ENCODE measurements at regions not wholly inside any gene's neighbourhood (a gene's known extent, or its start where the extent isn't known, plus 50 kb on each side); places are given as distances from the start of the nearest gene placed in this dataset.

DNA sequence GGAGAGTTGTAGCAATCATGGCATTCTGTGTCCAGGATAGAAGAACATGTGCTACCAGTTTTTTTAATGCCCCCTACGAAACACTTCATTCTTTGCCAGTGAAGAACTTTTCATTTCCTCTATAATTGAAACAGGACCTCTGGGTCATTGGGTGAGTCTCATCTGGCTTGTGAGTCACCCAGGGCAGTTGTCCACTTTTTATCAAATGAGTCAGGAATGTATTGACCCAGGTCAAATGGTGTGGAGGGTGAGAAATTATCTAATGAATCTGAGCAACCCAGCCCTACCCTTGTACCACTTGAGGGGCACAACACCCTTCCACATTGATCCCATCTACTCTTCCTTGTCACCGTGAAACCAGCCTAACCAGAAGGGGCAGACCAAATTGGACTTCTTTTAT, 417.3 kb upstream of the PROX1 start:
- no peak for TF ChIP-seq POLR2A (IDR thresholded peaks at IDR 0.05)
- TF ChIP-seq, protein P1, sequence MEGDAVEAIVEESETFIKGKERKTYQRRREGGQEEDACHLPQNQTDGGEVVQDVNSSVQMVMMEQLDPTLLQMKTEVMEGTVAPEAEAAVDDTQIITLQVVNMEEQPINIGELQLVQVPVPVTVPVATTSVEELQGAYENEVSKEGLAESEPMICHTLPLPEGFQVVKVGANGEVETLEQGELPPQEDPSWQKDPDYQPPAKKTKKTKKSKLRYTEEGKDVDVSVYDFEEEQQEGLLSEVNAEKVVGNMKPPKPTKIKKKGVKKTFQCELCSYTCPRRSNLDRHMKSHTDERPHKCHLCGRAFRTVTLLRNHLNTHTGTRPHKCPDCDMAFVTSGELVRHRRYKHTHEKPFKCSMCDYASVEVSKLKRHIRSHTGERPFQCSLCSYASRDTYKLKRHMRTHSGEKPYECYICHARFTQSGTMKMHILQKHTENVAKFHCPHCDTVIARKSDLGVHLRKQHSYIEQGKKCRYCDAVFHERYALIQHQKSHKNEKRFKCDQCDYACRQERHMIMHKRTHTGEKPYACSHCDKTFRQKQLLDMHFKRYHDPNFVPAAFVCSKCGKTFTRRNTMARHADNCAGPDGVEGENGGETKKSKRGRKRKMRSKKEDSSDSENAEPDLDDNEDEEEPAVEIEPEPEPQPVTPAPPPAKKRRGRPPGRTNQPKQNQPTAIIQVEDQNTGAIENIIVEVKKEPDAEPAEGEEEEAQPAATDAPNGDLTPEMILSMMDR (IDR thresholded peaks at IDR 0.05) = no peak
- TF ChIP-seq POLR2AphosphoS5 (IDR thresholded peaks at IDR 0.05) = no peak
